ENCODE measurements at regions not wholly inside any gene's neighbourhood (a gene's known extent, or its start where the extent isn't known, plus 50 kb on each side); places are given as distances from the start of the nearest gene placed in this dataset.

GRCh38 chr3:40976241-40976640 is 223.1 kb upstream of the CTNNB1 start:
- peaks cover 11% of the 10 kb centered on the region for H3K4me1 ChIP-seq (ENCODE audit: control insufficient read depth, insufficient read depth, low read length, unreplicated experiment)
- H3K79me2 ChIP-seq (ENCODE audit: control insufficient read depth, insufficient read depth, low read length, unreplicated experiment), result no peaks in the 10 kb centered on the region
- no peaks in the 10 kb centered on the region for H3K36me3 ChIP-seq (ENCODE audit: insufficient read depth, low read length)
- no peak overlapping the region for H2AFZ ChIP-seq (ENCODE audit: low read length, unreplicated experiment)
- no peak overlapping the region for H3K4me3 ChIP-seq (ENCODE audit: low read depth, low read length)
- H3K27me3 ChIP-seq (ENCODE audit: insufficient read depth, low read length), result no peaks in the 10 kb centered on the region
- no peak overlapping the region for H3K27ac ChIP-seq (ENCODE audit: low read depth, low read length)

DNA sequence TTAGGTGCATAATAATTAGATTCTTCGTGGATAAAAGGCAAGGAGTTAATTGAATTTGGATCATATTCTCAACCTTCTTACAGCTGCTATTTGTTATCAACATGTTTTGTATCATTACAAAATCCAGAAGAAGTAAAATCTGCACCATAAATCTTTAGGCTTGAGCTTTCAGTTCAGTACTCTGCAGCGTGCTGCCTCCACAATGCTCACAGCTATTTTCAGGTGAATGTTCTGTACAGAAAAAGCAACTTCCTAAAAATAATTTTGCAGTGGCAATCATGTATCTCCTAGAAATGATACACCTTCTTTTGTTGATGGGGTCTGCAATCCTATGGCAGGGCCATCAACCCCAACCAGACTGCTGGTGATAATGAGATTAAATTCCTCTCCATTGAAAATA is 220.9 kb upstream of the CTNNB1 start:
- Histone ChIP-seq H3K27ac (ENCODE audit: low read depth, low read length) (no peak overlapping the region), H3K27me3 (ENCODE audit: insufficient read depth, low read length) (no peaks in the 10 kb centered on the region), H3K4me1 (ENCODE audit: control insufficient read depth, insufficient read depth, low read length, unreplicated experiment) (no peaks in the 10 kb centered on the region), H3K4me3 (ENCODE audit: low read depth, low read length) (no peak overlapping the region), H2AFZ (ENCODE audit: low read length, unreplicated experiment) (no peak overlapping the region), H3K79me2 (ENCODE audit: control insufficient read depth, insufficient read depth, low read length, unreplicated experiment) (no peaks in the 10 kb centered on the region), H3K36me3 (ENCODE audit: insufficient read depth, low read length) (no peaks in the 10 kb centered on the region)

GRCh38 chr3:40979962-40980361 is 219.3 kb upstream of the CTNNB1 start:
- H3K27ac ChIP-seq (ENCODE audit: low read depth, low read length), result no peak overlapping the region
- no peak overlapping the region for H2AFZ ChIP-seq (ENCODE audit: low read length, unreplicated experiment)
- no peaks in the 10 kb centered on the region for H3K27me3 ChIP-seq (ENCODE audit: insufficient read depth, low read length)
- no peak overlapping the region for H3K4me3 ChIP-seq (ENCODE audit: low read depth, low read length)
- no peaks in the 10 kb centered on the region for H3K36me3 ChIP-seq (ENCODE audit: insufficient read depth, low read length)
- H3K4me1 ChIP-seq (ENCODE audit: control insufficient read depth, insufficient read depth, low read length, unreplicated experiment), result no peaks in the 10 kb centered on the region
- no peaks in the 10 kb centered on the region for H3K79me2 ChIP-seq (ENCODE audit: control insufficient read depth, insufficient read depth, low read length, unreplicated experiment)

DNA sequence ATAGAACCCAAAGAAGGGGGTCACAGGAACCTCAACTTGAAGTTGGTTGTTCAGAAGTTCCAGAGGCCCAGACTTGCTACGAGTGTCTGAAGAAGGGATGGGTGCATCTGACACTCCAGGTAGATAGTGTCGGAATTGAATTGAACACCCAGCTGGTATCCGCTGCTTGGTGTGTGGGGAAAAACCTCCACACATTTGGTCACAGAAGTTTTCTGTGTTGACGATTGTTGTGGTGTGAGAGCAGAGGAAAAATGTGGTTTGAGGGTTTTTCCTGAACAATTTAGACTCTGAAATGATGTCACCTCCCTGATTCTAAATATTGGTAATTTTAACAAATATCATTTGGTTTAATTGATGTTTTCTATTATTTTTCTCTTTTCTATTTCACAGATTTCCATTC is 218.8 kb upstream of the CTNNB1 start:
- H3K79me2 ChIP-seq (ENCODE audit: control insufficient read depth, insufficient read depth, low read length, unreplicated experiment), result no peaks in the 10 kb centered on the region
- H3K27me3 ChIP-seq (ENCODE audit: insufficient read depth, low read length), result no peaks in the 10 kb centered on the region
- H3K4me1 ChIP-seq (ENCODE audit: control insufficient read depth, insufficient read depth, low read length, unreplicated experiment), result no peaks in the 10 kb centered on the region
- H3K4me3 ChIP-seq (ENCODE audit: low read depth, low read length), result no peak overlapping the region
- no peaks in the 10 kb centered on the region for H3K36me3 ChIP-seq (ENCODE audit: insufficient read depth, low read length)
- H3K27ac ChIP-seq (ENCODE audit: low read depth, low read length), result no peak overlapping the region
- no peak overlapping the region for H2AFZ ChIP-seq (ENCODE audit: low read length, unreplicated experiment)

DNA sequence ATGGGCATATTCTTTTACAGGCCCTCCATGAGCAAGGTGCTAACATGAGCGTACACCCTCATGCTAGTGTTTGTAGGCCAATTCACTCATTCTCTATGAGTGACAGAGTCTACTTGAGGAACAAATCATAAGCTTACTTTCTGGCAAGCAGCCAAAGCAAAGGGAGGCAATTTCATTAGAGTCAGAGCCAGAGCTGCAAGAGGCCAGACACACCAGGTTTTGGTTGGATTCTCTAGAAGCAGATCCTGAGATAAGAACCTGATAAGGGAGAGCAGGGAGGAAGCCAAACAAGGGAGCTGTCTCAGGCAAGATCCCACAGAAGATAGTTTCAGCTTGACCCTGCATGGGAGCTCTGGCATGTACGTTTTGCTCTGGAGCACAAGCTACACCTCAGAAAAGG is 214.1 kb upstream of the CTNNB1 start:
- no peaks in the 10 kb centered on the region for H3K36me3 ChIP-seq (ENCODE audit: insufficient read depth, low read length)
- H3K4me3 ChIP-seq (ENCODE audit: low read depth, low read length), result no peak overlapping the region
- H3K79me2 ChIP-seq (ENCODE audit: control insufficient read depth, insufficient read depth, low read length, unreplicated experiment), result no peaks in the 10 kb centered on the region
- no peak overlapping the region for H3K27ac ChIP-seq (ENCODE audit: low read depth, low read length)
- no peak overlapping the region for H2AFZ ChIP-seq (ENCODE audit: low read length, unreplicated experiment)
- H3K4me1 ChIP-seq (ENCODE audit: control insufficient read depth, insufficient read depth, low read length, unreplicated experiment), result no peaks in the 10 kb centered on the region
- no peaks in the 10 kb centered on the region for H3K27me3 ChIP-seq (ENCODE audit: insufficient read depth, low read length)

GRCh38 chr3:40988468-40988867 is 210.8 kb upstream of the CTNNB1 start:
- Histone ChIP-seq H3K36me3 (ENCODE audit: insufficient read depth, low read length) (no peaks in the 10 kb centered on the region), H3K27ac (ENCODE audit: low read depth, low read length) (no peak overlapping the region), H2AFZ (ENCODE audit: low read length, unreplicated experiment) (no peak overlapping the region), H3K4me3 (ENCODE audit: low read depth, low read length) (no peak overlapping the region), H3K79me2 (ENCODE audit: control insufficient read depth, insufficient read depth, low read length, unreplicated experiment) (no peaks in the 10 kb centered on the region), H3K4me1 (ENCODE audit: control insufficient read depth, insufficient read depth, low read length, unreplicated experiment) (no peaks in the 10 kb centered on the region), H3K27me3 (ENCODE audit: insufficient read depth, low read length) (no peaks in the 10 kb centered on the region)

DNA sequence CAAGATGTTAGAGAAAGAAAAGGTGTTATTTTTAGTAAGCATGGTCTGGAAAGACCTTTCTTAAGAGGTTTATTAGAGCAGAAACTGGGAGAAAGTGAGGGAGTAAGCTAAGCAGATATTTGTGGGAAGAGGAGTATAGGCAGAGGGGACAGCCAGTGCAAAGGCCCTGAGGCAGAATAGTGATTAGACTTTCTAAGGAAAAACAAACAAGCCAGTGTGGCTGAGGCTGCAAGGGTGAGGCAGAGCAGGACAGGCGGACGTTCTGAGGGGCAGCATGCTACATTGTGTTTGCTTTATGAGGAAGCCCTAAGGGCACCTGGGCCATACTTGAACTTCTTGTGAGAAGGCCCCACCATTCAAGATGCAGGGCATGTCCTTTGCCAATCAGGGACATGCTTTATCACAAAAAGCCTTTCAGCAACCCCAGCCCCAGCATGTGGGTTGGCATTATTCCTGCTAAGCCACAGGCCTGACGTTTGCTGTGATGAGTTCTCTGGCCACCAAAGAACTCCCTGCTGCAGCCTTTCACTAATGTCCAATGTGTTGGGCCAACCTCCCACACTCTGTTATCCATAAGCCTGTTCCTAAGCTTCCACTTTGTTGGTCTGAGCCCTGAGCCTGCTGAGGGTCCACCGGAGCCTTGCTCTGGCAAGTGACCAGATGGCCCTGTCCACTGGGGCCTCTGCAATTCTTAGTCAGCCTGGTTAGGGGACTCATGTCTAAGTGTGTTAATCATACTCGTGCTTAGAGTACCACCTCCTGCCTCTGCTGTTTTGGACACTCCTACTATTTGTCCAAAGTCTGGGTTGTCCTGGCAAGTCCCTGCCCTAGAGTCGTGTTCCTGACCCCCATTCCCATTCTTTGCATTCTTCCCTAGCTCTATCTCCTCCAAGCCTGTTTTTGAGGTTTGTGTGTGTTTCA is 209.9 kb upstream of the CTNNB1 start:
- Histone ChIP-seq H3K4me1 (ENCODE audit: control insufficient read depth, insufficient read depth, low read length, unreplicated experiment) (no peaks in the 10 kb centered on the region), H3K27ac (ENCODE audit: low read depth, low read length) (no peak overlapping the region), H3K27me3 (ENCODE audit: insufficient read depth, low read length) (no peaks in the 10 kb centered on the region), H2AFZ (ENCODE audit: low read length, unreplicated experiment) (no peak overlapping the region), H3K36me3 (ENCODE audit: insufficient read depth, low read length) (no peaks in the 10 kb centered on the region), H3K79me2 (ENCODE audit: control insufficient read depth, insufficient read depth, low read length, unreplicated experiment) (no peaks in the 10 kb centered on the region), H3K4me3 (ENCODE audit: low read depth, low read length) (no peak overlapping the region)

- Histone ChIP-seq H3K36me3 (ENCODE audit: insufficient read depth, low read length) (no peaks in the 10 kb centered on the region), H3K4me1 (ENCODE audit: control insufficient read depth, insufficient read depth, low read length, unreplicated experiment) (no peaks in the 10 kb centered on the region), H3K4me3 (ENCODE audit: low read depth, low read length) (no peak overlapping the region), H3K27ac (ENCODE audit: low read depth, low read length) (no peak overlapping the region), H3K79me2 (ENCODE audit: control insufficient read depth, insufficient read depth, low read length, unreplicated experiment) (no peaks in the 10 kb centered on the region), H3K27me3 (ENCODE audit: insufficient read depth, low read length) (no peaks in the 10 kb centered on the region), H2AFZ (ENCODE audit: low read length, unreplicated experiment) (no peak overlapping the region)
Observed at GRCh38 chr3:40990062-40990456, 209.2 kb upstream of the CTNNB1 start.

DNA sequence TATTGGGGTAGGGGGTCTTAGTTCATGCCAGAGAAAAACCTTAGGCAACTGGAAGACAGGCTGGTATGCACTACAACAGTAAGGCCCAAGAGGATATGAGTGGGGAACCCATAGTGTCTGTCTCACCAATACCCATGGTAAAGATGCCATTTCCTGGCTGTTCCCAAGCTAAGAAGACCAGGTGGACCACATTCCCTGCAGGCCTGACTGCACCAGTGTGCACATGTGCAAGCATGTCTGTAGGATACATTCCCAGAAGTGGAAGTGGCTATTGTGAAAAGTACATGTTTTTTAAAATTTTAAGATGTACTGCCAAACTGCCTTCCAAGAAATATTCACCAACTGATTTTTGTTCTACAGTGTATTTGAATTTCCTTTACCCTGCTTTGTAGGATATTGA is 207.3 kb upstream of the CTNNB1 start:
- Histone ChIP-seq H3K4me1 (ENCODE audit: control insufficient read depth, insufficient read depth, low read length, unreplicated experiment) (no peaks in the 10 kb centered on the region), H2AFZ (ENCODE audit: low read length, unreplicated experiment) (no peak overlapping the region), H3K4me3 (ENCODE audit: low read depth, low read length) (no peak overlapping the region), H3K27me3 (ENCODE audit: insufficient read depth, low read length) (no peaks in the 10 kb centered on the region), H3K27ac (ENCODE audit: low read depth, low read length) (no peak overlapping the region), H3K79me2 (ENCODE audit: control insufficient read depth, insufficient read depth, low read length, unreplicated experiment) (no peaks in the 10 kb centered on the region), H3K36me3 (ENCODE audit: insufficient read depth, low read length) (no peaks in the 10 kb centered on the region)

DNA sequence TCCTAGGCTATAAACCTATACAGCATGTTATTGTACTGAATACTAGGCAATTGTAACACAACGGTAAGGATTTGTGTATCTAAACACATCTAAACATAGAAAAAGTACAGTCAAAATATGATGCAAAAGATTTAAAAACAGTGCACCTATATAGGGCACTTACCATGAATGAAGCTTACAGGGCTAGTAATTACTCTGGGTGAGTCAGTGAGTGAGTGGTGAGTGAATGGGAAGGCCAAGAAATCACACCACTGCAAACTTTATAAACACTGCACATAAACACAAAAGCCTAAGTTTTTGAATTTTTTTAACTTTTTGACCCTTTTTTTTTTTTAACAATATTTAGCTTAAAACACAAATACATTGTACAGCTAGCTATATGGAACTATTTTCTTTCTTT is 204.7 kb upstream of the CTNNB1 start:
- no peaks in the 10 kb centered on the region for H3K4me1 ChIP-seq (ENCODE audit: control insufficient read depth, insufficient read depth, low read length, unreplicated experiment)
- no peak overlapping the region for H3K4me3 ChIP-seq (ENCODE audit: low read depth, low read length)
- H3K27ac ChIP-seq (ENCODE audit: low read depth, low read length), result no peak overlapping the region
- no peaks in the 10 kb centered on the region for H3K27me3 ChIP-seq (ENCODE audit: insufficient read depth, low read length)
- H2AFZ ChIP-seq (ENCODE audit: low read length, unreplicated experiment), result no peak overlapping the region
- H3K79me2 ChIP-seq (ENCODE audit: control insufficient read depth, insufficient read depth, low read length, unreplicated experiment), result no peaks in the 10 kb centered on the region
- H3K36me3 ChIP-seq (ENCODE audit: insufficient read depth, low read length), result no peaks in the 10 kb centered on the region

- Histone ChIP-seq H3K4me1 (ENCODE audit: control insufficient read depth, insufficient read depth, low read length, unreplicated experiment) (no peaks in the 10 kb centered on the region), H2AFZ (ENCODE audit: low read length, unreplicated experiment) (no peak overlapping the region), H3K79me2 (ENCODE audit: control insufficient read depth, insufficient read depth, low read length, unreplicated experiment) (no peaks in the 10 kb centered on the region), H3K27ac (ENCODE audit: low read depth, low read length) (no peak overlapping the region), H3K4me3 (ENCODE audit: low read depth, low read length) (no peak overlapping the region), H3K36me3 (ENCODE audit: insufficient read depth, low read length) (no peaks in the 10 kb centered on the region), H3K27me3 (ENCODE audit: insufficient read depth, low read length) (peaks cover 1% of the 10 kb centered on the region; the same call in 1 of the 2 replicates)
Observed at GRCh38 chr3:40995271-40995670, 204.0 kb upstream of the CTNNB1 start.

All from ACC112 (cell line).